K562 (cell line): ENCODE measurements at regions not wholly inside any gene's neighbourhood (a gene's known extent, or its start where the extent isn't known, plus 50 kb on each side); places are given as distances from the start of the nearest gene placed in this dataset.

Experiments used
- ATAC-seq: fragments of 200-7000 bp; cut with Tn5 transposase; 3 replicates; pipeline ENCODE4 v1.9.1; 2020; ENCODE audit warnings: moderate library complexity
- BruUV-seq: library from RNA; stranded (reverse); fragments of 400-500 nt; replicated peaks from 2 replicates; lab custom pipeline; 2021; lab: Mats Ljungman, UMichigan
- CTCF ChIA-PET: fragments of 300-600 bp; formaldehyde crosslinking; extraction: SDS; loops from one replicate; lab custom pipeline; 2021; ENCODE audit warnings: low intra/inter-chr PET ratio; lab: Yijun Ruan, JAX
- POLR2A ChIA-PET: fragments of 300-600, 350-650 bp; sonication (Branson Sonifier 250); formaldehyde crosslinking; extraction: SDS; loops from one replicate; lab custom pipeline; 2021; ENCODE audit warnings: antibody characterized with exemption, inconsistent platforms; lab: Yijun Ruan, JAX
- DNase-seq, 4 experiments: peaks; one replicate each; pipeline versions ENCODE4 v3.0.0 to v3.0.0-alpha.2; 2011 to 2018; ENCODE audit warnings: low spot score in 3 of 4, mixed read lengths in 3 of 4; ENCODE audit errors: extremely low read depth in 1 of 4
- FAIRE-seq: peaks from 2 replicates; lab custom pipeline; 2011; peaks lifted over from hg19 to GRCh38; lab: Jason Lieb, UNC
- H2AFZ ChIP-seq: 2 replicates; pipeline ENCODE4 v1.6.0; 2011; ENCODE audit warnings: low read depth, low read length, control low read depth, inconsistent platforms
- H3K27ac ChIP-seq: fragments of 200-600 bp; 3 replicates; pipeline ENCODE4 v1.8.0; 2011; ENCODE audit warnings: low read depth, mild to moderate bottlenecking, control low read depth, inconsistent platforms, low read length, moderate library complexity, mixed read lengths; ENCODE audit errors: extremely low read depth
- H3K27me3 ChIP-seq, 2 experiments: fragments of 300-600 bp in 1 of 2; 2 replicates in 1 of 2; 3 replicates in 1 of 2; pipeline versions ENCODE4 v1.6.0 to v1.8.0; 2011; ENCODE audit warnings: inconsistent platforms in 2 of 2, low read length in 2 of 2, mild to moderate bottlenecking in 1 of 2, mixed read lengths in 1 of 2, moderate library complexity in 1 of 2; ENCODE audit not compliant: control insufficient read depth in 2 of 2, insufficient read depth in 2 of 2
- H3K36me3 ChIP-seq: fragments of 300-600 bp; 3 replicates; pipeline ENCODE4 v1.8.0; 2011; ENCODE audit warnings: mild to moderate bottlenecking, low read length, inconsistent platforms; ENCODE audit not compliant: control insufficient read depth, insufficient read depth
- H3K4me1 ChIP-seq, 2 experiments: fragments of 200-600 bp in 1 of 2; replicated peaks in 1 of 2; 2 replicates in 1 of 2; 3 replicates in 1 of 2; pipeline versions ENCODE4 v1.5.1 to v1.8.0; 2011; ENCODE audit warnings: inconsistent platforms in 2 of 2, low read length in 2 of 2, mild to moderate bottlenecking in 1 of 2, mixed read lengths in 1 of 2, moderate library complexity in 1 of 2; ENCODE audit not compliant: control insufficient read depth in 2 of 2, insufficient read depth in 2 of 2
- H3K4me2 ChIP-seq: 2 replicates; pipeline ENCODE4 v1.6.1; 2011; ENCODE audit warnings: low read length, control low read depth, inconsistent platforms, mixed read lengths; ENCODE audit not compliant: insufficient read depth
- H3K4me3 ChIP-seq: fragments of 200-600 bp; sonication (generic), shearing (Covaris generic); 2 replicates; pipeline ENCODE4 v1.5.1; 2016; ENCODE audit warnings: control low read depth, inconsistent platforms
- H3K79me2 ChIP-seq: fragments of 200-600 bp; 3 replicates; pipeline ENCODE4 v1.8.0; 2011; ENCODE audit warnings: low read length, inconsistent platforms; ENCODE audit not compliant: control insufficient read depth, insufficient read depth
- H3K9ac ChIP-seq, 2 experiments: 2 replicates each; pipeline versions ENCODE4 v1.6.0 to v1.6.1; 2011; ENCODE audit warnings: low read depth in 2 of 2, low read length in 2 of 2, control low read depth in 1 of 2, inconsistent platforms in 1 of 2, mild to moderate bottlenecking in 1 of 2, mixed read lengths in 1 of 2; ENCODE audit not compliant: insufficient read depth in 1 of 2
- H3K9me1 ChIP-seq: one replicate; pipeline ENCODE4 v1.6.0; 2011; ENCODE audit warnings: inconsistent platforms, mild to moderate bottlenecking, low read length, moderate library complexity; ENCODE audit not compliant: control insufficient read depth, insufficient read depth
- H3K9me3 ChIP-seq: replicated peaks from 2 replicates; pipeline ENCODE4 v1.5.1; 2011; ENCODE audit warnings: low read depth, low read length, inconsistent platforms; ENCODE audit not compliant: control insufficient read depth, insufficient read depth
- H4K20me1 ChIP-seq: replicated peaks from 2 replicates; pipeline ENCODE4 v1.6.1; 2011; ENCODE audit warnings: low read length, inconsistent platforms, mixed read lengths; ENCODE audit not compliant: control insufficient read depth, insufficient read depth
- BRF1 ChIP-seq: IDR thresholded peaks from 3 replicates; pipeline ENCODE4 v1.6.1; 2011; ENCODE audit warnings: borderline replicate concordance, mild to moderate bottlenecking; ENCODE audit not compliant: insufficient read length; ENCODE audit errors: extremely low read depth
- HINFP ChIP-seq: fragments of 450-650 bp; conservative IDR thresholded peaks from 2 replicates; pipeline ENCODE4 v1.6.1; 2016; ENCODE audit warnings: missing genetic modification characterization, low read depth, mild to moderate bottlenecking, control low read depth, missing compliant biosample characterization
- PRPF4 ChIP-seq: fragments of 200-400 bp; formaldehyde crosslinking; IDR thresholded peaks from one replicate; pipeline ENCODE4 v1.6.1; 2017; ENCODE audit warnings: low read length, low read depth, mild to moderate bottlenecking; ENCODE audit not compliant: insufficient read depth, poor library complexity, severe bottlenecking
- PURB ChIP-seq: sonication (generic); formaldehyde crosslinking; IDR thresholded peaks from 2 replicates; pipeline ENCODE4 v1.9.0; 2021; ENCODE audit warnings: low read depth, mild to moderate bottlenecking, missing genetic modification reagents
- ZNF518B ChIP-seq: fragments of 250-450 bp; sonication (Bioruptor Pico); IDR thresholded peaks from 2 replicates; pipeline ENCODE4 v1.5.0; 2021; ENCODE audit warnings: mild to moderate bottlenecking, moderate library complexity
- WGBS: fragments of 100-300 bp; shearing (Covaris generic); methylation state at CpG from one replicate; pipeline ENCODE4 v1.1.6; 2016; ENCODE audit warnings: low coverage, mixed read lengths; ENCODE audit not compliant: insufficient coverage; ENCODE audit errors: missing lambda C conversion rate; 5-methylcytosine and 5-hydroxymethylcytosine counted together
- in situ Hi-C: fragments of 300-500 bp; cut with MboI; formaldehyde crosslinking; loops from 4 replicates; pipeline ENCODE4 v1.15.0; 2018; ENCODE audit warnings: inconsistent platforms, mixed read lengths
- intact Hi-C: fragments of 100-400 bp; cut with micrococcal nuclease; formaldehyde crosslinking; loops from 2 replicates; pipeline ENCODE4 v1.14.2; 2022
- TF ChIP-seq, protein P1 (sequence below), 2 experiments: fragments of 150-350 bp in 1 of 2; IDR thresholded peaks; 2 replicates each; pipeline ENCODE4 v1.6.1; 2012 to 2016; ENCODE audit warnings: low read depth in 2 of 2, low read length in 2 of 2, mild to moderate bottlenecking in 1 of 2, moderate library complexity in 1 of 2

GRCh38 chr13:73429701-73430100, 370.9 kb downstream of the KLF5 start:
- FAIRE-seq (no peak), DNase-seq (no peak), ATAC-seq (no peak)
- no peaks in the 10 kb centered on the region for H3K9me1 ChIP-seq
- no peaks in the 10 kb centered on the region for H3K27me3 ChIP-seq
- 0% methylated on average over 1 of the region's 1 CpG for WGBS
- CTCF ChIA-PET: no interaction called here
- POLR2A ChIA-PET: interaction anchor here (0.6 kb wide), 1 partner anchor 465 kb away, joined by 4 read pairs; no protein-coding TSS in a partner anchor
- H4K20me1 ChIP-seq: no peaks in the 10 kb centered on the region
- in situ Hi-C loops: no loop called here
- no peaks in the 10 kb centered on the region for H3K9me3 ChIP-seq
- no peak overlapping the region for H3K4me3 ChIP-seq
- no peaks in the 10 kb centered on the region for H3K36me3 ChIP-seq
- H3K4me1 ChIP-seq: no peaks in the 10 kb centered on the region
- no peak overlapping the region for H2AFZ ChIP-seq
- BruUV-seq: no TSS peak
- H3K79me2 ChIP-seq: no peaks in the 10 kb centered on the region
- H3K27ac ChIP-seq: no peak overlapping the region
- H3K4me2 ChIP-seq: no peak overlapping the region
- intact Hi-C loops: no loop called here
- TF ChIP-seq, protein P1, sequence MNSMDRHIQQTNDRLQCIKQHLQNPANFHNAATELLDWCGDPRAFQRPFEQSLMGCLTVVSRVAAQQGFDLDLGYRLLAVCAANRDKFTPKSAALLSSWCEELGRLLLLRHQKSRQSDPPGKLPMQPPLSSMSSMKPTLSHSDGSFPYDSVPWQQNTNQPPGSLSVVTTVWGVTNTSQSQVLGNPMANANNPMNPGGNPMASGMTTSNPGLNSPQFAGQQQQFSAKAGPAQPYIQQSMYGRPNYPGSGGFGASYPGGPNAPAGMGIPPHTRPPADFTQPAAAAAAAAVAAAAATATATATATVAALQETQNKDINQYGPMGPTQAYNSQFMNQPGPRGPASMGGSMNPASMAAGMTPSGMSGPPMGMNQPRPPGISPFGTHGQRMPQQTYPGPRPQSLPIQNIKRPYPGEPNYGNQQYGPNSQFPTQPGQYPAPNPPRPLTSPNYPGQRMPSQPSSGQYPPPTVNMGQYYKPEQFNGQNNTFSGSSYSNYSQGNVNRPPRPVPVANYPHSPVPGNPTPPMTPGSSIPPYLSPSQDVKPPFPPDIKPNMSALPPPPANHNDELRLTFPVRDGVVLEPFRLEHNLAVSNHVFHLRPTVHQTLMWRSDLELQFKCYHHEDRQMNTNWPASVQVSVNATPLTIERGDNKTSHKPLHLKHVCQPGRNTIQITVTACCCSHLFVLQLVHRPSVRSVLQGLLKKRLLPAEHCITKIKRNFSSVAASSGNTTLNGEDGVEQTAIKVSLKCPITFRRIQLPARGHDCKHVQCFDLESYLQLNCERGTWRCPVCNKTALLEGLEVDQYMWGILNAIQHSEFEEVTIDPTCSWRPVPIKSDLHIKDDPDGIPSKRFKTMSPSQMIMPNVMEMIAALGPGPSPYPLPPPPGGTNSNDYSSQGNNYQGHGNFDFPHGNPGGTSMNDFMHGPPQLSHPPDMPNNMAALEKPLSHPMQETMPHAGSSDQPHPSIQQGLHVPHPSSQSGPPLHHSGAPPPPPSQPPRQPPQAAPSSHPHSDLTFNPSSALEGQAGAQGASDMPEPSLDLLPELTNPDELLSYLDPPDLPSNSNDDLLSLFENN (IDR thresholded peaks at IDR 0.05; ENCODE audit: low read depth in 2 of 2, low read length in 2 of 2): no peak
- no peak overlapping the region for H3K9ac ChIP-seq

DNA sequence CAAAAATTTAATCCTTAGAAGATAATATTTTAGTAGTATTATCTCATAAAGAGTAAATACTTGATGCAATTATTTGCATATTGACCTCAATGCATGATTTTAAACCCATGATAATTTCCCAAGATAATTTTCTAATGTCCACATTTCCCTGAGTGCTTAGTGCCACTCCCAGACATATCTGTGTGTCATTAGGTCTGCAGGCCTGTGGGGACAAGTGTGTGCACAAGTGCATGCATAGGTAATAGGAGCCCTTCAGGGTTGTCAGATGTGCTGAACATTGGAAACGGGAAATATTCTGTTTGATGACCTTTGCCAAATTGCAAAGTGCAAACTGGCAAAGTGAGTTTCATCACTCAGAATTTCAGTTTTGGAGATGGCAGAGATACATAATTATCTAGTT, 369.9 kb downstream of the KLF5 start:
- POLR2A ChIA-PET: no interaction called here
- CTCF ChIA-PET: no interaction called here
- no peak overlapping the region for H3K9ac ChIP-seq
- no peak for DNase-seq
- no peak for FAIRE-seq
- no peaks in the 10 kb centered on the region for H3K4me1 ChIP-seq
- in situ Hi-C loops: no loop called here
- H4K20me1 ChIP-seq: no peaks in the 10 kb centered on the region
- WGBS: 0% methylated on average over 1 of the region's 1 CpG
- intact Hi-C loops: no loop called here
- H3K9me1 ChIP-seq: no peaks in the 10 kb centered on the region
- H3K9me3 ChIP-seq: no peaks in the 10 kb centered on the region
- no peak overlapping the region for H3K4me2 ChIP-seq
- ATAC-seq: no peak
- no peak overlapping the region for H2AFZ ChIP-seq
- no peak overlapping the region for H3K27ac ChIP-seq
- H3K4me3 ChIP-seq: no peak overlapping the region
- no TSS peak for BruUV-seq
- H3K79me2 ChIP-seq: no peaks in the 10 kb centered on the region
- H3K27me3 ChIP-seq: no peaks in the 10 kb centered on the region
- H3K36me3 ChIP-seq: no peaks in the 10 kb centered on the region
- TF ChIP-seq BRF1: no peak
- TF ChIP-seq ZNF518B: no peak
- TF ChIP-seq PURB (CRISPR knock-in tag): no peak
- TF ChIP-seq HINFP (tag): no peak
- TF ChIP-seq PRPF4: no peak
